GM12891 (cell line): ENCODE measurements at regions not wholly inside any gene's neighbourhood (a gene's known extent, or its start where the extent isn't known, plus 50 kb on each side); places are given as distances from the start of the nearest gene placed in this dataset.

ENCODE experiments used
- POLR2A ChIP-seq: IDR thresholded peaks from 2 replicates; pipeline ENCODE4 v1.6.1; 2011; ENCODE audit warnings: low read depth, low read length, control low read depth
- POLR2AphosphoS5 ChIP-seq: IDR thresholded peaks from 2 replicates; pipeline ENCODE4 v1.6.1; 2011; ENCODE audit warnings: low read depth, low read length, control low read depth
- POU2F2 ChIP-seq: IDR thresholded peaks from 2 replicates; pipeline ENCODE4 v1.6.1; 2011; ENCODE audit warnings: low read depth, mild to moderate bottlenecking, control low read depth, low read length, moderate library complexity
- SPI1 ChIP-seq: IDR thresholded peaks from 2 replicates; pipeline ENCODE4 v1.6.1; 2011; ENCODE audit warnings: low read depth, low read length, control low read depth

- TF ChIP-seq POLR2A = no peak
- TF ChIP-seq POLR2AphosphoS5 = no peak
- TF ChIP-seq SPI1 = no peak
- TF ChIP-seq POU2F2 = no peak
These were observed 271.7 kb upstream of the FN1 start for GRCh38 chr2:215707608-215708007.
